OCI-LY1 (cell line): ENCODE measurements at regions not wholly inside any gene's neighbourhood (a gene's known extent, or its start where the extent isn't known, plus 50 kb on each side); places are given as distances from the start of the nearest gene placed in this dataset.

Experiments
- H2AFZ ChIP-seq: fragments of 200-600 bp; sonication (generic), shearing (Covaris generic); 2 replicates; pipeline ENCODE4 v1.6.0; 2014; ENCODE audit warnings: antibody characterized with exemption, mild to moderate bottlenecking, low read length
- H3F3A ChIP-seq: fragments of 200-600 bp; sonication (generic), shearing (Covaris generic); 2 replicates; pipeline ENCODE4 v1.6.0; 2014; ENCODE audit warnings: mild to moderate bottlenecking, antibody characterized with exemption, low read length, moderate library complexity; ENCODE audit not compliant: insufficient read depth
- H3K27ac ChIP-seq: fragments of 200-600 bp; sonication (generic); 2 replicates; pipeline ENCODE4 v1.5.1; 2014; ENCODE audit warnings: low read length, mixed run types, mild to moderate bottlenecking, low read depth; ENCODE audit not compliant: poor library complexity, severe bottlenecking
- H3K27me3 ChIP-seq: fragments of 200-600 bp; sonication (generic); 2 replicates; pipeline ENCODE4 v1.6.0; 2014; ENCODE audit warnings: antibody characterized with exemption, mild to moderate bottlenecking, low read length, moderate library complexity; ENCODE audit not compliant: insufficient read depth
- H3K36me3 ChIP-seq: fragments of 200-600 bp; sonication (generic); 2 replicates; pipeline ENCODE4 v1.6.1; 2014; ENCODE audit warnings: mild to moderate bottlenecking, antibody characterized with exemption, low read length, moderate library complexity, mixed read lengths; ENCODE audit not compliant: insufficient read depth
- H3K4me1 ChIP-seq: fragments of 200-600 bp; sonication (generic); 2 replicates; pipeline ENCODE4 v1.5.1; 2014; ENCODE audit warnings: mild to moderate bottlenecking, low read length, moderate library complexity; ENCODE audit not compliant: insufficient read depth, severe bottlenecking
- H3K4me2 ChIP-seq: fragments of 200-600 bp; sonication (generic), shearing (Covaris generic); 2 replicates; pipeline ENCODE4 v1.6.1; 2014; ENCODE audit warnings: low read length
- H3K4me3 ChIP-seq: fragments of 200-600 bp; sonication (generic); 2 replicates; pipeline ENCODE4 v1.5.1; 2014; ENCODE audit warnings: low read length, low read depth, mild to moderate bottlenecking, mixed read lengths; ENCODE audit not compliant: poor library complexity, severe bottlenecking
- H3K79me2 ChIP-seq: fragments of 200-600 bp; shearing (Covaris generic); 2 replicates; pipeline ENCODE4 v1.6.1; 2016; ENCODE audit warnings: mixed run types, low read length, mixed read lengths; ENCODE audit not compliant: insufficient read depth
- H3K9ac ChIP-seq: fragments of 200-600 bp; sonication (generic), shearing (Covaris generic); 2 replicates; pipeline ENCODE4 v1.6.1; 2014; ENCODE audit warnings: mild to moderate bottlenecking, low read length, mixed read lengths
- H3K9me2 ChIP-seq: fragments of 200-600 bp; sonication (generic), shearing (Covaris generic); 2 replicates; pipeline ENCODE4 v1.6.1; 2014; ENCODE audit warnings: low read depth, mild to moderate bottlenecking, low read length, mixed read lengths
- H3K9me3 ChIP-seq: fragments of 200-600 bp; shearing (Covaris generic); 2 replicates; pipeline ENCODE4 v1.6.1; 2014; ENCODE audit warnings: low read length, mixed read lengths
- H4K20me1 ChIP-seq: fragments of 200-600 bp; sonication (generic), shearing (Covaris generic); 2 replicates; pipeline ENCODE4 v1.6.0; 2016; ENCODE audit warnings: mild to moderate bottlenecking, low read length; ENCODE audit not compliant: insufficient read depth
- EZH2 ChIP-seq: fragments of 200-600 bp; sonication (generic), shearing (Covaris generic); IDR thresholded peaks from 2 replicates; pipeline ENCODE4 v1.8.0; 2017; ENCODE audit warnings: borderline replicate concordance, mixed run types, mild to moderate bottlenecking, antibody characterized with exemption, low read length, moderate library complexity, mixed read lengths
- TF ChIP-seq, protein P1 (sequence below): fragments of 200-600 bp; sonication (generic), shearing (Covaris generic); IDR thresholded peaks from 2 replicates; pipeline ENCODE4 v1.5.1; 2017; ENCODE audit warnings: mild to moderate bottlenecking, antibody characterized with exemption, low read length, moderate library complexity, mixed read lengths

DNA sequence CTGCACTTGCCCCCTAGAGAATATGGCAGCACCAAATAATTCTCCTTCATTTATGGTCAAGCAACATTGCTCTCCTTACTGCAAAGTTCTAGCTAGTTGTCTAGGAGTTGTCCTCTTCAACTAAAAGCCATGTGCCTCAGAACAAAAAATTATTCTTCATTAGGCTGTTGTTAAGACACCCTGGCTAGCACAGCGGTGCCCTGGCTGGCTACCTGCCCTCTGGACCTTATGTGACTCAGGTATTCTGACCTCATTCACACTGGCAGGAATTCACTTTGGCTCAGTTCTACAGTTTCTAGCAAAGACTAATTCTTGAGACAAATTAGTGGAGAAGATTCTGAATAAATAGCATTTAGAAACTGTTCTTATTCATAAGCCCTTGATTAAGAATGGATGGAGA, 224.4 kb upstream of the KRR1 start:
- Histone ChIP-seq H3F3A (no peaks in the 10 kb centered on the region), H3K9me3 (no peaks in the 10 kb centered on the region), H4K20me1 (no peaks in the 10 kb centered on the region), H3K9ac (no peak overlapping the region), H3K27me3 (no peaks in the 10 kb centered on the region), H3K27ac (no peak overlapping the region), H3K4me3 (no peak overlapping the region), H3K4me2 (no peak overlapping the region), H2AFZ (no peak overlapping the region), H3K36me3 (no peaks in the 10 kb centered on the region), H3K9me2 (no peaks in the 10 kb centered on the region), H3K79me2 (no peaks in the 10 kb centered on the region), H3K4me1 (no peaks in the 10 kb centered on the region)
- no peak for TF ChIP-seq EZH2
- TF ChIP-seq, protein P1, sequence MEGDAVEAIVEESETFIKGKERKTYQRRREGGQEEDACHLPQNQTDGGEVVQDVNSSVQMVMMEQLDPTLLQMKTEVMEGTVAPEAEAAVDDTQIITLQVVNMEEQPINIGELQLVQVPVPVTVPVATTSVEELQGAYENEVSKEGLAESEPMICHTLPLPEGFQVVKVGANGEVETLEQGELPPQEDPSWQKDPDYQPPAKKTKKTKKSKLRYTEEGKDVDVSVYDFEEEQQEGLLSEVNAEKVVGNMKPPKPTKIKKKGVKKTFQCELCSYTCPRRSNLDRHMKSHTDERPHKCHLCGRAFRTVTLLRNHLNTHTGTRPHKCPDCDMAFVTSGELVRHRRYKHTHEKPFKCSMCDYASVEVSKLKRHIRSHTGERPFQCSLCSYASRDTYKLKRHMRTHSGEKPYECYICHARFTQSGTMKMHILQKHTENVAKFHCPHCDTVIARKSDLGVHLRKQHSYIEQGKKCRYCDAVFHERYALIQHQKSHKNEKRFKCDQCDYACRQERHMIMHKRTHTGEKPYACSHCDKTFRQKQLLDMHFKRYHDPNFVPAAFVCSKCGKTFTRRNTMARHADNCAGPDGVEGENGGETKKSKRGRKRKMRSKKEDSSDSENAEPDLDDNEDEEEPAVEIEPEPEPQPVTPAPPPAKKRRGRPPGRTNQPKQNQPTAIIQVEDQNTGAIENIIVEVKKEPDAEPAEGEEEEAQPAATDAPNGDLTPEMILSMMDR: no peak

DNA sequence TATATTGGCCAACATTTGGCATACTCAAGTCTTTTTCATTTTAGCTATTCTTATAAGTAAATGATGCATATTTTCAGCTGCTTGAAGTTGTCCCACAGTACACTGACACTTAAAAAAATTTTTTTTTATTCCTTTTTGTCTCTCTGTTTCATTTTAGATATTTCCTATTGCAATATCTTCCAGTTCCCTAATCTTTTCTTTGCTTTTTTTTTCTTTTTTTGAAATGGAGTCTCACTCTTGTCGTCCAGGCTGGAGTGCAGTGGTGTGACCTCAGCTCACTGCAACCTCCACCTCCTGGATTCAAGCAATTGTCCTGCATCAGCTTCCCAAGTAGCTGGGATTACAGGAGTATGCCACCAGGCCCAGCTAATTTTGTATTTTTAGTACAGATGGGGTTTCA, 217.4 kb upstream of the KRR1 start:
- no peak for TF ChIP-seq EZH2
- TF ChIP-seq, protein P1: no peak
- no peaks in the 10 kb centered on the region for H3F3A ChIP-seq
- no peak overlapping the region for H3K9ac ChIP-seq
- no peaks in the 10 kb centered on the region for H3K9me2 ChIP-seq
- no peak overlapping the region for H2AFZ ChIP-seq
- H3K27ac ChIP-seq: no peak overlapping the region
- no peak overlapping the region for H3K4me2 ChIP-seq
- no peaks in the 10 kb centered on the region for H3K4me1 ChIP-seq
- no peaks in the 10 kb centered on the region for H3K27me3 ChIP-seq
- H3K36me3 ChIP-seq: no peaks in the 10 kb centered on the region
- H3K9me3 ChIP-seq: no peaks in the 10 kb centered on the region
- H3K4me3 ChIP-seq: no peak overlapping the region
- no peaks in the 10 kb centered on the region for H3K79me2 ChIP-seq
- no peaks in the 10 kb centered on the region for H4K20me1 ChIP-seq

DNA sequence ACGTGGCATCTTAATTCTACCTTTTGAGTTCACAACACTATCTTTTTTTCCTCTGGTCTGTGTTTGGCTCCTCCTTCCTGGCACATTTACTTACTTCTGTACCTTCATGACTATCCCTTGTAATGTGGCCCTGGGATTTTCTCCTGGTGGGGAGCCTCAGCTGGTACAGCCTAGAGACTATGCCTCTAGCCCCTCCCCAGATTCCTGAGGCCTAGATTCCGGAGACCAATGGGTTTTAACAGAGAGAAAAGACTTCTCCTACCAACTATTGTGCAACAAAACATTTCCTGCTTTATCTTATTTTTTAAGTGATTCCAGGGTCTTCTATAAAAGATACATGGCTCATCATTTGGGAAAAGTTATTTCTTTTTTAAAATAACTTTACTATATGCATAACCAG, 216.2 kb upstream of the KRR1 start:
- TF ChIP-seq EZH2: no peak
- TF ChIP-seq, protein P1: no peak
- H3K27ac ChIP-seq: no peak overlapping the region

More for the DNA sequence above, 216.2 kb upstream of the KRR1 start:
- Histone ChIP-seq H3K9me3 (no peaks in the 10 kb centered on the region), H3F3A (no peaks in the 10 kb centered on the region), H3K27me3 (no peaks in the 10 kb centered on the region), H3K4me1 (no peaks in the 10 kb centered on the region), H3K9ac (no peak overlapping the region), H4K20me1 (no peaks in the 10 kb centered on the region), H3K36me3 (no peaks in the 10 kb centered on the region), H3K9me2 (no peaks in the 10 kb centered on the region), H2AFZ (no peak overlapping the region), H3K4me3 (no peak overlapping the region), H3K79me2 (no peaks in the 10 kb centered on the region), H3K4me2 (no peak overlapping the region)
